GM12878 (cell line): ENCODE measurements at regions not wholly inside any gene's neighbourhood (a gene's known extent, or its start where the extent isn't known, plus 50 kb on each side); places are given as distances from the start of the nearest gene placed in this dataset.
A peak's percentile ranks its signal among the peaks of the same experiment; 100 is the strongest.

Experiments used
- ATAC-seq: fragments of 200-7000 bp; cut with Tn5 transposase; 3 replicates; pipeline ENCODE4 v1.9.1; 2020; ENCODE audit warnings: mild to moderate bottlenecking, moderate library complexity
- BruUV-seq: library from RNA; stranded (reverse); fragments of 400-500 nt; replicated peaks from 2 replicates; lab custom pipeline; 2021; lab: Mats Ljungman, UMichigan
- CTCF ChIA-PET: fragments of 300-600 bp; sonication (Branson Sonifier 250); formaldehyde crosslinking; extraction: SDS; loops from one replicate; lab custom pipeline; 2021; ENCODE audit warnings: inconsistent platforms; lab: Yijun Ruan, JAX
- POLR2A ChIA-PET: fragments of 350-600 bp; formaldehyde crosslinking; extraction: SDS; loops from one replicate; lab custom pipeline; 2021; ENCODE audit warnings: inconsistent platforms; lab: Charles Lee
- RAD21 ChIA-PET: fragments of 300-600 bp; sonication (Branson Sonifier 250); formaldehyde crosslinking; loops from one replicate; lab custom pipeline; 2023; ENCODE audit warnings: antibody characterized with exemption; ENCODE audit not compliant: unreplicated experiment; lab: Charles Lee
- SMC1A ChIA-PET: fragments of 300-600 bp; sonication (Branson Sonifier 250); formaldehyde crosslinking; loops from one replicate; lab custom pipeline; 2023; ENCODE audit not compliant: unreplicated experiment, uncharacterized antibody; lab: Charles Lee
- DNase-seq: peaks from one replicate; pipeline ENCODE4 v3.0.0-alpha.2; 2011; ENCODE audit warnings: low read depth, low spot score
- FAIRE-seq: peaks from 3 replicates; lab custom pipeline; 2011; peaks lifted over from hg19 to GRCh38; lab: Jason Lieb, UNC
- H2AFZ ChIP-seq: 2 replicates; pipeline ENCODE4 v1.6.0; 2011; ENCODE audit warnings: low read depth, low read length, control low read depth; ENCODE audit not compliant: control insufficient read depth
- H3K27ac ChIP-seq: 2 replicates; pipeline ENCODE4 v1.5.1; 2011; ENCODE audit warnings: control low read depth; ENCODE audit not compliant: control insufficient read depth, insufficient read depth
- H3K27me3 ChIP-seq, 2 experiments: replicated peaks in 1 of 2; 2 replicates each; pipeline versions ENCODE4 v1.6.0 to v1.6.1; 2011; ENCODE audit warnings: low read length in 1 of 2; ENCODE audit not compliant: control insufficient read depth in 2 of 2, insufficient read depth in 2 of 2
- H3K36me3 ChIP-seq, 2 experiments: 2 replicates each; pipeline ENCODE4 v1.5.1; 2011; ENCODE audit warnings: low read length in 1 of 2; ENCODE audit not compliant: control insufficient read depth in 2 of 2, insufficient read depth in 2 of 2
- H3K4me1 ChIP-seq: 2 replicates; pipeline ENCODE4 v1.6.1; 2011; ENCODE audit warnings: mild to moderate bottlenecking, low read length, moderate library complexity, mixed read lengths; ENCODE audit not compliant: control insufficient read depth, insufficient read depth
- H3K4me2 ChIP-seq: 2 replicates; pipeline ENCODE4 v1.6.0; 2011; ENCODE audit warnings: control low read depth; ENCODE audit not compliant: control insufficient read depth, insufficient read depth
- H3K4me3 ChIP-seq: fragments of 200-600 bp; sonication (generic); 2 replicates; pipeline ENCODE4 v1.5.1; 2016
- H3K79me2 ChIP-seq: 2 replicates; pipeline ENCODE4 v1.6.0; 2011; ENCODE audit warnings: low read length; ENCODE audit not compliant: control insufficient read depth, insufficient read depth
- H3K9ac ChIP-seq: 2 replicates; pipeline ENCODE4 v1.8.0; 2011; ENCODE audit warnings: low read length, control low read depth, mixed read lengths; ENCODE audit not compliant: control insufficient read depth, insufficient read depth
- H3K9me3 ChIP-seq: replicated peaks from 3 replicates; pipeline ENCODE4 v1.5.1; 2011; ENCODE audit warnings: mild to moderate bottlenecking, low read length; ENCODE audit not compliant: control insufficient read depth, insufficient read depth
- H4K20me1 ChIP-seq: 2 replicates; pipeline ENCODE4 v1.6.0; 2011; ENCODE audit not compliant: control insufficient read depth, insufficient read depth
- ASH2L ChIP-seq: fragments of 300-600, 200-600 bp; sonication (generic); IDR thresholded peaks from 2 replicates; pipeline ENCODE4 v1.6.1; 2017; ENCODE audit warnings: low read depth, mild to moderate bottlenecking, borderline replicate concordance
- BRCA1 ChIP-seq: IDR thresholded peaks from 2 replicates; pipeline ENCODE4 v1.6.1; 2011; ENCODE audit warnings: low read depth, low read length, improper control_type of control experiment
- IRF3 ChIP-seq: fragments of 450-650 bp; IDR thresholded peaks from 2 replicates; pipeline ENCODE4 v1.6.1; 2014; ENCODE audit warnings: mild to moderate bottlenecking
- KAT2A ChIP-seq: conservative IDR thresholded peaks from 2 replicates; pipeline ENCODE4 v1.6.1; 2011; ENCODE audit warnings: low read depth, low read length; ENCODE audit not compliant: control insufficient read depth
- PRDM15 ChIP-seq: fragments of 450-650 bp; formaldehyde crosslinking; IDR thresholded peaks from 2 replicates; pipeline ENCODE4 v1.4.0; 2020; ENCODE audit warnings: mild to moderate bottlenecking, moderate library complexity
- SPI1 ChIP-seq: IDR thresholded peaks from 2 replicates; pipeline ENCODE4 v1.6.1; 2011; ENCODE audit warnings: low read depth, mild to moderate bottlenecking, low read length, moderate library complexity, borderline replicate concordance; ENCODE audit not compliant: insufficient read depth
- SRF ChIP-seq, 2 experiments: IDR thresholded peaks; 2 replicates each; pipeline ENCODE4 v1.6.1; 2011; ENCODE audit warnings: low read depth in 2 of 2, low read length in 2 of 2, mild to moderate bottlenecking in 1 of 2, moderate library complexity in 1 of 2
- ZZZ3 ChIP-seq: IDR thresholded peaks from 2 replicates; pipeline ENCODE4 v1.6.1; 2011; ENCODE audit warnings: low read depth; ENCODE audit not compliant: control insufficient read depth, insufficient read length
- whole genome bisulfite sequencing: methylation state at CpG from one replicate; pipeline ENCODE4 v1.1.6; 2016; ENCODE audit warnings: low lambda C conversion rate; ENCODE audit not compliant: insufficient replicate concordance, insufficient coverage; ENCODE audit errors: missing lambda C conversion rate; 5-methylcytosine and 5-hydroxymethylcytosine counted together
- in situ Hi-C: fragments of 300-500 bp; cut with MboI; formaldehyde crosslinking; loops from 9 replicates; pipeline ENCODE4 v1.14.3; 2018; ENCODE audit warnings: mixed read lengths
- intact Hi-C: fragments of 100-400 bp; cut with micrococcal nuclease; formaldehyde crosslinking; loops from one replicate; pipeline ENCODE4 v1.14.2; 2022; ENCODE audit not compliant: unreplicated experiment

- TF ChIP-seq ASH2L (no peak), PRDM15 (no peak), ZZZ3 (no peak), IRF3 (no peak), KAT2A (no peak)
Measured at GRCh38 chr6:170210651-170211403, 80.1 kb downstream of the DLL1 start (continued).

GRCh38 chr6:170210026-170210390 lies 80.9 kb downstream of the DLL1 start:
- TF ChIP-seq SRF (IDR thresholded peaks at IDR 0.05; ENCODE audit: low read depth in 2 of 2, low read length in 2 of 2) (no peak), SPI1 (no peak), BRCA1 (no peak)
- ATAC-seq (peak; percentile 49), FAIRE-seq (no peak), DNase-seq (no peak)
- in situ Hi-C loops (no loop called here), intact Hi-C loops (no loop called here)
- no peaks in the 10 kb centered on the region for H3K27me3 ChIP-seq
- SMC1A ChIA-PET = interaction anchor here (0.6 kb wide), 1 partner anchor 306 kb away, joined by 4 read pairs; no protein-coding TSS in a partner anchor
- H3K4me1 ChIP-seq = no peaks in the 10 kb centered on the region
- CTCF ChIA-PET = no interaction called here
- no peaks in the 10 kb centered on the region; the same call in 2 of the 3 replicates for H3K9me3 ChIP-seq
- H2AFZ ChIP-seq = no peak overlapping the region
- 45% methylated on average over 20 of the region's 20 CpGs for WGBS
- no TSS peak for BruUV-seq
- no peaks in the 10 kb centered on the region for H3K79me2 ChIP-seq
- no peak overlapping the region for H3K9ac ChIP-seq
- H4K20me1 ChIP-seq = no peaks in the 10 kb centered on the region
- H3K27ac ChIP-seq = no peak overlapping the region
- RAD21 ChIA-PET = no interaction called here
- POLR2A ChIA-PET = no interaction called here
- no peaks in the 10 kb centered on the region for H3K36me3 ChIP-seq
- H3K4me3 ChIP-seq = no peak overlapping the region
- no peak overlapping the region for H3K4me2 ChIP-seq
